ENCODE measurements at regions not wholly inside any gene's neighbourhood (a gene's known extent, or its start where the extent isn't known, plus 50 kb on each side); places are given as distances from the start of the nearest gene placed in this dataset.

GRCh38 chr2:13901526-13901925 lies 731.0 kb upstream of the LRATD1 start:
- Histone ChIP-seq H4K20me1 (ENCODE audit: control insufficient read depth, insufficient read depth, insufficient read length) (no peaks in the 10 kb centered on the region), H3K27ac (ENCODE audit: insufficient read length, low read depth, low read length) (no peak overlapping the region), H3K27me3 (ENCODE audit: insufficient read depth, low read length) (no peaks in the 10 kb centered on the region), H4K8ac (replicated peaks; ENCODE audit: insufficient read length, low read depth, low read length) (no peak overlapping the region), H3T11ph (ENCODE audit: low read length) (no peak overlapping the region), H3K4me1 (ENCODE audit: insufficient read depth, low read length) (no peaks in the 10 kb centered on the region), H2AK5ac (ENCODE audit: insufficient read length, low read length) (no peak overlapping the region), H3K9ac (ENCODE audit: extremely low read depth, insufficient read length, low read length) (no peak overlapping the region), H2BK5ac (ENCODE audit: insufficient read length, low read length) (no peak overlapping the region), H2BK20ac (ENCODE audit: low read depth, low read length, poor library complexity, severe bottlenecking) (no peak overlapping the region), H2BK120ac (ENCODE audit: low read depth, low read length, poor library complexity, severe bottlenecking) (no peak overlapping the region), H2BK15ac (ENCODE audit: low read depth, low read length) (no peak overlapping the region), H3K4ac (ENCODE audit: low read depth, low read length) (no peak overlapping the region), H4K5ac (ENCODE audit: insufficient read length, low read depth, low read length) (no peak overlapping the region), H3K4me2 (ENCODE audit: insufficient read depth, insufficient read length, low read length) (no peak overlapping the region), H3K18ac (ENCODE audit: insufficient read length, low read depth, low read length) (no peak overlapping the region), H4K91ac (ENCODE audit: insufficient read length, low read depth, low read length) (no peak overlapping the region), H3K56ac (ENCODE audit: insufficient read length, low read depth, low read length) (no peak overlapping the region), H3K23me2 (ENCODE audit: insufficient read length, low read depth, low read length, poor library complexity, severe bottlenecking) (no peaks in the 10 kb centered on the region), H3K23ac (ENCODE audit: insufficient read length, low read depth, low read length) (no peak overlapping the region), H3K14ac (ENCODE audit: insufficient read depth, low read length) (no peak overlapping the region), H2BK12ac (ENCODE audit: insufficient read length, low read depth, low read length) (no peak overlapping the region), H3K79me1 (ENCODE audit: insufficient read depth, low read depth, low read length, poor library complexity, severe bottlenecking) (no peaks in the 10 kb centered on the region), H2AFZ (ENCODE audit: low read length) (no peak overlapping the region), H3K79me2 (ENCODE audit: insufficient read depth, low read length) (no peaks in the 10 kb centered on the region), H3K9me3 (ENCODE audit: control insufficient read depth, low read depth, low read length) (no peaks in the 10 kb centered on the region)
- Mint-ChIP-seq H3K9me3 (peaks cover 0 to 4% of the 10 kb centered on the region in 2 experiments; a peak in 2 of 5 replicates), H3K27me3 (ENCODE audit: low read depth) (no peaks in the 10 kb centered on the region), H3K27ac (no peak overlapping the region), H3K4me3 (no peak overlapping the region), H3K4me1 (no peaks in the 10 kb centered on the region), H3K36me3 (ENCODE audit: insufficient read depth in 1 of 3, low read depth in 3 of 3) (peaks cover 0 to 2% (median 0%) of the 10 kb centered on the region in 3 experiments; a peak in 1 of 7 replicates)
- no CpG with 5 or more reads among the region's 1 CpG for WGBS (ENCODE audit: extremely low coverage, insufficient read length, low lambda C conversion rate)
- no peak for TF ChIP-seq CTCF (conservative IDR thresholded peaks at IDR 0.05)
- no peak for DNase-seq
